ENCODE measurements at regions not wholly inside any gene's neighbourhood (a gene's known extent, or its start where the extent isn't known, plus 50 kb on each side); places are given as distances from the start of the nearest gene placed in this dataset.

DNA sequence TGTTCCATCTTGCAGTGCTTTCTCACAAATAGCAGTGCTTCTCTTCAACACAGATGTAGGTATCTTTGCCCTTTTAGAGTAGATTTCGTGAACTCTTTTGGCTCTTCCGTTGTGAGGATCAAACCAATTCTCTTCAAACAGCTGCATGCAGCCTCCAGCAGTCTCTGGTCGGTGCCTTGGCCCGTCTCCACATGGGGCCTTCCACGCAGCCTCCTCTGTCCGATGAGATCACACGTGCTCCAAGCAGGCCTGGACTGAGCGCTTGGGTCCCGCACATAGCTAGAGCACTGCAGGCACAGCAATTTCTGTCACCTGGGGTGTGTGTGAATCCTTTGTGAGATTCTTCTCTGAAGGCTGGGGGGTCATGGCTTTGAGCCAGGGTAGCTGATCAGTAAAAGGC, 82.8 kb upstream of the KCNE2 start:
- Histone ChIP-seq H3K4me3 (no peak overlapping the region), H3K9me3 (no peaks in the 10 kb centered on the region), H3K27ac (no peak overlapping the region), H3K4me2 (no peak overlapping the region), H3K4me1 (no peaks in the 10 kb centered on the region)
- no peak for TF ChIP-seq NR3C1 (IDR thresholded peaks at IDR 0.05)
- TF ChIP-seq POLR2A (IDR thresholded peaks at IDR 0.05; ENCODE audit: low read length) = no peak
- TF ChIP-seq, protein P1, sequence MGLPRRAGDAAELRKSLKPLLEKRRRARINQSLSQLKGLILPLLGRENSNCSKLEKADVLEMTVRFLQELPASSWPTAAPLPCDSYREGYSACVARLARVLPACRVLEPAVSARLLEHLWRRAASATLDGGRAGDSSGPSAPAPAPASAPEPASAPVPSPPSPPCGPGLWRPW (IDR thresholded peaks at IDR 0.05) = no peak
- no peak for TF ChIP-seq TP53 (CRISPR knock-in tag; IDR thresholded peaks at IDR 0.05)
- no peak for TF ChIP-seq TFCP2L1 (CRISPR knock-in tag; IDR thresholded peaks at IDR 0.05)
- ChIA-PET CTCF (interaction anchor here (1.0 kb wide), 1 partner anchor 9 kb away, joined by 3 read pairs; no protein-coding TSS in a partner anchor), POLR2A (no interaction called here)
- FAIRE-seq (no peak), DNase-seq (ENCODE audit: low read depth in 1 of 2, low spot score in 1 of 2) (no peak), ATAC-seq (no peak)
- WGBS (ENCODE audit: missing lambda C conversion rate) = 49% methylated on average over 4 of the region's 9 CpGs

DNA sequence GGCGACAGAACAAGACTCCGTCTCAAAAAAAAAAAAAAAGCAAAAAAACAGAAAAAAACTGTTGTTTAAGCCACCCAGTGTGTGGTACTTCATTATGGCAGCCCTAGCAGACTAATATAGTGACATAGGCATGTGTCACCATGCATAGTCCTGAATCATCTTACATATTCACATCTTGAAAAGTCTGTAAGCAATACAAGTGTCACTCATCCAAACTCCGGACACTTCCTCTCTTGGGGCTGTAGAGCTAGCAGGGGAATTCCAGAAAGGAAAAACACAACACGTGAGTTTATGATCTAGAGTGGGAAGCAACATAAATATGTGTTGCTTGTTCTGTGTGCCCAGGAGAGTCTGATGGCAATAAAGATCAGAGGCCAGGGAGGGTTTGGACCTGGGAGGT, 81.6 kb upstream of the KCNE2 start:
- POLR2A ChIA-PET = no interaction called here
- DNase-seq (ENCODE audit: low read depth in 1 of 2, low spot score in 1 of 2) = no peak
- no peak for FAIRE-seq
- TF ChIP-seq CHD2 (IDR thresholded peaks at IDR 0.05; ENCODE audit: low read length, partially characterized antibody) = no peak
- TF ChIP-seq RNF2 (IDR thresholded peaks at IDR 0.05; ENCODE audit: borderline replicate concordance, low read depth) = no peak
- TF ChIP-seq, protein P2, sequence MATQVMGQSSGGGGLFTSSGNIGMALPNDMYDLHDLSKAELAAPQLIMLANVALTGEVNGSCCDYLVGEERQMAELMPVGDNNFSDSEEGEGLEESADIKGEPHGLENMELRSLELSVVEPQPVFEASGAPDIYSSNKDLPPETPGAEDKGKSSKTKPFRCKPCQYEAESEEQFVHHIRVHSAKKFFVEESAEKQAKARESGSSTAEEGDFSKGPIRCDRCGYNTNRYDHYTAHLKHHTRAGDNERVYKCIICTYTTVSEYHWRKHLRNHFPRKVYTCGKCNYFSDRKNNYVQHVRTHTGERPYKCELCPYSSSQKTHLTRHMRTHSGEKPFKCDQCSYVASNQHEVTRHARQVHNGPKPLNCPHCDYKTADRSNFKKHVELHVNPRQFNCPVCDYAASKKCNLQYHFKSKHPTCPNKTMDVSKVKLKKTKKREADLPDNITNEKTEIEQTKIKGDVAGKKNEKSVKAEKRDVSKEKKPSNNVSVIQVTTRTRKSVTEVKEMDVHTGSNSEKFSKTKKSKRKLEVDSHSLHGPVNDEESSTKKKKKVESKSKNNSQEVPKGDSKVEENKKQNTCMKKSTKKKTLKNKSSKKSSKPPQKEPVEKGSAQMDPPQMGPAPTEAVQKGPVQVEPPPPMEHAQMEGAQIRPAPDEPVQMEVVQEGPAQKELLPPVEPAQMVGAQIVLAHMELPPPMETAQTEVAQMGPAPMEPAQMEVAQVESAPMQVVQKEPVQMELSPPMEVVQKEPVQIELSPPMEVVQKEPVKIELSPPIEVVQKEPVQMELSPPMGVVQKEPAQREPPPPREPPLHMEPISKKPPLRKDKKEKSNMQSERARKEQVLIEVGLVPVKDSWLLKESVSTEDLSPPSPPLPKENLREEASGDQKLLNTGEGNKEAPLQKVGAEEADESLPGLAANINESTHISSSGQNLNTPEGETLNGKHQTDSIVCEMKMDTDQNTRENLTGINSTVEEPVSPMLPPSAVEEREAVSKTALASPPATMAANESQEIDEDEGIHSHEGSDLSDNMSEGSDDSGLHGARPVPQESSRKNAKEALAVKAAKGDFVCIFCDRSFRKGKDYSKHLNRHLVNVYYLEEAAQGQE (IDR thresholded peaks at IDR 0.05) = no peak
- TF ChIP-seq BHLHE40 (IDR thresholded peaks at IDR 0.05; ENCODE audit: low read depth, low read length) = no peak
- no peak for TF ChIP-seq NFE2L2 (conservative IDR thresholded peaks at IDR 0.05; ENCODE audit: low read length)
- TF ChIP-seq, protein P3, sequence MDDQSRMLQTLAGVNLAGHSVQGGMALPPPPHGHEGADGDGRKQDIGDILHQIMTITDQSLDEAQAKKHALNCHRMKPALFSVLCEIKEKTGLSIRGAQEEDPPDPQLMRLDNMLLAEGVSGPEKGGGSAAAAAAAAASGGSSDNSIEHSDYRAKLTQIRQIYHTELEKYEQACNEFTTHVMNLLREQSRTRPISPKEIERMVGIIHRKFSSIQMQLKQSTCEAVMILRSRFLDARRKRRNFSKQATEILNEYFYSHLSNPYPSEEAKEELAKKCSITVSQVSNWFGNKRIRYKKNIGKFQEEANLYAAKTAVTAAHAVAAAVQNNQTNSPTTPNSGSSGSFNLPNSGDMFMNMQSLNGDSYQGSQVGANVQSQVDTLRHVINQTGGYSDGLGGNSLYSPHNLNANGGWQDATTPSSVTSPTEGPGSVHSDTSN (IDR thresholded peaks at IDR 0.05) = no peak
- TF ChIP-seq SREBF2 (IDR thresholded peaks at IDR 0.05) = no peak
- TF ChIP-seq ZNF302 (CRISPR knock-in tag; IDR thresholded peaks at IDR 0.05) = no peak
- TF ChIP-seq, protein P4, sequence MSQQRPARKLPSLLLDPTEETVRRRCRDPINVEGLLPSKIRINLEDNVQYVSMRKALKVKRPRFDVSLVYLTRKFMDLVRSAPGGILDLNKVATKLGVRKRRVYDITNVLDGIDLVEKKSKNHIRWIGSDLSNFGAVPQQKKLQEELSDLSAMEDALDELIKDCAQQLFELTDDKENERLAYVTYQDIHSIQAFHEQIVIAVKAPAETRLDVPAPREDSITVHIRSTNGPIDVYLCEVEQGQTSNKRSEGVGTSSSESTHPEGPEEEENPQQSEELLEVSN (IDR thresholded peaks at IDR 0.05; ENCODE audit: borderline replicate concordance, low read depth) = no peak
- TF ChIP-seq EP300 (IDR thresholded peaks at IDR 0.05) = no peak
- TF ChIP-seq, protein P1 (IDR thresholded peaks at IDR 0.05) = no peak
- TF ChIP-seq, protein P5, sequence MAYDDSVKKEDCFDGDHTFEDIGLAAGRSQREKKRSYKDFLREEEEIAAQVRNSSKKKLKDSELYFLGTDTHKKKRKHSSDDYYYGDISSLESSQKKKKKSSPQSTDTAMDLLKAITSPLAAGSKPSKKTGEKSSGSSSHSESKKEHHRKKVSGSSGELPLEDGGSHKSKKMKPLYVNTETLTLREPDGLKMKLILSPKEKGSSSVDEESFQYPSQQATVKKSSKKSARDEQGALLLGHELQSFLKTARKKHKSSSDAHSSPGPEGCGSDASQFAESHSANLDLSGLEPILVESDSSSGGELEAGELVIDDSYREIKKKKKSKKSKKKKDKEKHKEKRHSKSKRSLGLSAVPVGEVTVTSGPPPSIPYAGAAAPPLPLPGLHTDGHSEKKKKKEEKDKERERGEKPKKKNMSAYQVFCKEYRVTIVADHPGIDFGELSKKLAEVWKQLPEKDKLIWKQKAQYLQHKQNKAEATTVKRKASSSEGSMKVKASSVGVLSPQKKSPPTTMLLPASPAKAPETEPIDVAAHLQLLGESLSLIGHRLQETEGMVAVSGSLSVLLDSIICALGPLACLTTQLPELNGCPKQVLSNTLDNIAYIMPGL (CRISPR knock-in tag; IDR thresholded peaks at IDR 0.05; ENCODE audit: borderline replicate concordance) = no peak
- no peak for TF ChIP-seq FOSL2 (IDR thresholded peaks at IDR 0.05)
- no peak for TF ChIP-seq FOSL2 (CRISPR knock-in tag; IDR thresholded peaks at IDR 0.05)
- Histone ChIP-seq H3K4me2 (no peak overlapping the region), H3K27ac (no peak overlapping the region), H3K9me3 (no peaks in the 10 kb centered on the region), H3K4me1 (no peaks in the 10 kb centered on the region), H3K4me3 (no peak overlapping the region)
- ATAC-seq = no peak
- CTCF ChIA-PET = interaction anchor here (1.0 kb wide), 1 partner anchor 30 kb away, joined by 3 read pairs; no protein-coding TSS in a partner anchor
- 52% methylated on average over 4 of the region's 4 CpGs for WGBS (ENCODE audit: missing lambda C conversion rate)
